GM18951 (cell line): ENCODE measurements at regions not wholly inside any gene's neighbourhood (a gene's known extent, or its start where the extent isn't known, plus 50 kb on each side); places are given as distances from the start of the nearest gene placed in this dataset.
"Not testable (repeated sequence)": the region's sequence is repeated elsewhere in the genome, so short reads cannot be mapped to it uniquely, and the experiment has no call there.

ENCODE experiments used
- POLR2A ChIP-seq: IDR thresholded peaks from 4 replicates; pipeline ENCODE4 v1.6.1; 2011; ENCODE audit warnings: mild to moderate bottlenecking; ENCODE audit not compliant: insufficient read length, insufficient read depth; ENCODE audit errors: extremely low read depth
- in situ Hi-C: fragments of 300-500 bp; cut with MboI; formaldehyde crosslinking; loops from one replicate; pipeline ENCODE4 v1.12.0; 2022; ENCODE audit warnings: low sequenced_read_pairs, mixed read lengths, inconsistent platforms; ENCODE audit not compliant: unreplicated experiment

DNA sequence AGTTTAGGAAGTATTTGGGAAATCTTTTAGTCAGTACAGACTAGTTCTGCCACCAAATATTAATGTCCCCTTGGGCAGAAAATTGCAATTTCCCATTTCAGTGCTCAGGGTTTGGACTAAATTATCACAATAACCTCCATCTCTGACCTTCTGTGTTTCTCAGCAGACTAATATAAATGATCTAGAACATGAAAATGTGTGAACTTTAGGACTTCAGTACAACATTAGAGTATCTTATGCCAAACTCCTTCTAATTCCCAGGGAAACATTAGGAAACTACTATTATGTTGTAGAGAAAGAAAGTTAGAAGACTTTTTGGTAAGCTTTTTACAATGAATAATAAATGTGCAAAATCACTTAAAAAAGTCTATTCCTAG lies 1087.6 kb upstream of the CITED2 start:
- no peak for TF ChIP-seq POLR2A
- in situ Hi-C loops: no loop called here

DNA sequence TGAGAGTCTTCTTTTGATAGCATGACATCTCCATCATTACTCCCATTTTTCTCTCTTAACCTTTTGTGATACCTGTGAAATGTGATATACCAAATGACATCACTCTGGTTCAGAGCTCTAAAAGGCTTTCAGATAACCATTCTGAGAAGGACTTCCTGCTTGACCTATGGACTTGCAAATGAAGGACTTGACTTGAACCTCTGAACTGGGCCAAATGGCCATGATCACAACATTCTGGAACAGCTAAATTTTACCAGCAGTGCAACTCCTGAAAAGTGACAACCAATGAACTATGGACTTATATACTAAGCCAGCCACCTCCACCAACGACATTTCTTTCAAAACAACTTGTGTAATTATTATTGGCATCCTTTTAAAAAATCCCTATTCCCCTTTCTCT lies 1085.8 kb upstream of the CITED2 start:
- no peak for TF ChIP-seq POLR2A
- in situ Hi-C loops: no loop called here

DNA sequence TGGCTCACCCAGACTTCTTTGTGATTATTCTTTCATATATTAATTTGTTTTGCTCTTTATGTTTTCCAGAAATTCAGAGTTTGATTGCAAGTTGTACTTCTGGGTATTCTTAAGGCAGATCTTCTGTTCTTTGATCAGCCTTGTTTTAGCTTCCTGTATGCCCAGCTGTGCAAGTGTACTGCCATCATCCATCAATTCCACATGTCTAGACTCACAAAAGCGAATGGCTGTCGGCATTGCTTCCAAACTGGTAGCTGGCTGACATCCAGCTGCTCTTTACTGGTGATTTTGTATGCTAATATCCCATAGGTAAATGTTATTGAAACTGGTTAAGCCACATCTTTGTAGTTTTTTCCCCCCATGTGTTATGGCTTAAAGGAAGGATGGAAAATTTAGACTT lies 1084.8 kb upstream of the CITED2 start:
- in situ Hi-C loops: no loop called here
- no peak for TF ChIP-seq POLR2A

DNA sequence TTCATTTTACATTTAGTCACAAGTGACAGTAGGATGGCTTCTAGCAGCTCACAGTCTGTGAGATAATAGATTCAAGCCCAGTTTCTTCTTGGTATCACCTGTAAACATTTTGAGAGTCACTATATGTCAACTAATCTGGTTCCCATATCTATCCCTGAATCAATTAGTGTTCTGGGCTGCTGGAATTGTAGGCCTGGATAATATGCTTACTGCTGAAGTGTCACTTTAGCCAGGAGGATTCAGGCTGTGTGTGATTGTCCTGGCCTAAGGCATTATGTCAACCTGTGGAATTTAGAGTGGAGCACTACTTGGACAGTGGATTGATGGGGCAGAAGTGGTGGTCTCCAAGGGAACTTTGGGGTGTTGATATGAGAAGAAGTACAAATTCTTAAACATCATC lies 1071.8 kb upstream of the CITED2 start:
- TF ChIP-seq POLR2A: no peak
- in situ Hi-C loops: no loop called here

DNA sequence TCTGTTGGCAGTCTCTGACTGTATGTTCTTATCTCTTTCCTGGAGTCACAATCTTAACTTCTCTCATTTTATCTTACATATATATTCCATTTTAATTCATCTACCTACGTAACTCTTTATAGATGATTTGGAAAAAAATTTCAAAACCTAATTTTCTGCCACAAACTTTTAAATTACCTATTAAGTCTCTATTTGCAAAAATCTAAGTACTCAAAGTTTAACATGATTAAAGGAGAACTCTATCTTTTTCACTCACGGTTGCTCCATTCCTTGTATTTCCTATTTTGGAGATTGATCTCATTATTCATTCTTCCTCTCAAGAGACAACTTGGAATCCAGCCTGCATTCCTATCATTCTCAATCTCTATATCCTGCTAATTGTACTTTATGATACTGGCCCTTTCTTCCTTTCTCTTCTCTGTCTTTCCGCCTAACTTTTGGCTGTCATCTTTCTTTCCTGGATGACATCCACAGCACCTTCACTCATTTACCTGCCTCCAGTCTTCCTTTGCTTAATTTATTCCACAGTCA lies 1071.1 kb upstream of the CITED2 start:
- no peak for TF ChIP-seq POLR2A
- in situ Hi-C loops: no loop called here

DNA sequence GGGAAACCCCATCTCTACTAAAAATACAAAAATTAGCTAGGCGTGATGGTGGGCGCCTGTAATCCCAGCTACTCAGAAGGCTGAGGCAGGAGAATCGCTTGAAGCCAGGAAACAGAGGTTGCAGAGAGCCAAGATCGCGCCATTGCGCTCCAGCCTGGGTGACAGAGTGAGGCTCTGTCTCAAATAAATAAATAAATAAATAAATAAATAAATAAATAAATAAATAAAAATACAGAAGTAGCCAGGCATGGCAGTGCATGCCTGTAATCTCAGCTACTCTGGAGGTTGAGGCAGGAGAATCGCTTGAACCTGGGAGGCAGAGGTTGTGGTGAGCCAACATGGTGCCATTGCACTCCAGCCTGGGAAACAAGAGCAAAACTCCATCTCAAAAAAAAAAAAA lies 1068.7 kb upstream of the CITED2 start:
- in situ Hi-C loops: not testable (repeated sequence)

DNA sequence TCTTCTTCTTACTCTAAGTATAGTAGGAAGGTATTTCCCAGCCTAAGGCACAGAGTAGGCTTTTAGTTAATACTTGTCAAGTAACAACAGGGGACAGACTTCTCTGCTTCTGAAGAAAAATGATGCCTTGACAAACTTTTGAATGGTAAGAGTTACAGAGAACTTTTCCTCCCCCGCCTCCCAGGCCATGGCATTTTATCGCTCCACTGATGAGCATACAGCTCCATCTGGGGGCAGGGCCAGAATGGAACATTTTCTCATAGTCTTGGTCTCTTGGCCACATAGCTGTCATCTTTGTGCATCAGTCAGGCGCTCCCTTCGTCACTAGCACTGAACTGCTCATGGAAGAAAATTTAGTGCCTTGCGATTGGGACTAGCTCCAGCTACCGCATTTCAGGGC lies 1066.8 kb upstream of the CITED2 start:
- in situ Hi-C loops: no loop called here

DNA sequence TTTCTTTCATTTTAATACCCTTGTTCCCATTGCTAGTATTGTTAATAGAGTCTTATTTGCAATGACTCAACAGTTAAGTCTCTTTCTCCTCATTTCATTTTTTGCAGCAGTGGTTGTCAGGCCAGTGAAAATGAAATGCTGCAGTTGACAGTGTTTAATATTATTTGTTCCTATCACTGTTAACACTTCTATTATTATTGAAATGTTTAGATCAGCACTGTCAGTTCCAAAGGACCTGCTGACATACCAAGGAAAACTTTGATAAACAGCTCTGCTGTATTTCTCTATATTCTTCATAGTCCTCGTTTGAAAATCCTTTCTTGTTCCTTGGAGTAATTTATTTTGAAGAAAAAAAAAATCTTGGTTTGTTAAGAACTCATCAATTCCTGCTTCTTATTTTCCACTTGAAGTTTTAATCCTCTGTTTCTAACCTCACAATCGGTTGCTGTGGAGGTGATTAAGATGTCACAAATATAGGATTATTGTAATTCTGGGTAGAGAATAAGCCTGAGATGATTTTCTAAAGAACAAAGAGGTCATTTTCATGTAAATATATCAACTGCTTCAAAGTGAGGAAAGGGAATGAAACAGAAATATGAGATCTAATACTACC lies 1065.9 kb upstream of the CITED2 start:
- in situ Hi-C loops: no loop called here
- no peak for TF ChIP-seq POLR2A

More for the DNA sequence above, 1066.8 kb upstream of the CITED2 start:
- TF ChIP-seq POLR2A: no peak

DNA sequence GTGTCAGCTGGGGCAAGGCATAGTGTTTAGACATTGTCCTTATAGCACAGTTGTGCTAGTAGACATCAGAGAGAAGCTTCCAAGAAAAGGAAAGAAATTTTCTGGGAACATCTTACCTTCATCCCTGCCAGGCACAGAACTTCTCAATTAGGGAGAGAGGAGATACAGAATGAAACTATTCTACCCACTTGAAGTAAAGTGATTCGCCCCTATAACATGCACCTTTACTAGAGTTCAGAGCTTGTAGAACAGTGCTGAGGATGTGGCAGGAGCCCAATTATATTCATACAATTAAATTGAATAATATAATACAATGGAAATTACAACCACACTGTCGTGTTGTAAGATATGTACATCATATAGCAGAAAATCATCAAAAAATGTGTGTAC lies 1063.9 kb upstream of the CITED2 start:
- in situ Hi-C loops: no loop called here

DNA sequence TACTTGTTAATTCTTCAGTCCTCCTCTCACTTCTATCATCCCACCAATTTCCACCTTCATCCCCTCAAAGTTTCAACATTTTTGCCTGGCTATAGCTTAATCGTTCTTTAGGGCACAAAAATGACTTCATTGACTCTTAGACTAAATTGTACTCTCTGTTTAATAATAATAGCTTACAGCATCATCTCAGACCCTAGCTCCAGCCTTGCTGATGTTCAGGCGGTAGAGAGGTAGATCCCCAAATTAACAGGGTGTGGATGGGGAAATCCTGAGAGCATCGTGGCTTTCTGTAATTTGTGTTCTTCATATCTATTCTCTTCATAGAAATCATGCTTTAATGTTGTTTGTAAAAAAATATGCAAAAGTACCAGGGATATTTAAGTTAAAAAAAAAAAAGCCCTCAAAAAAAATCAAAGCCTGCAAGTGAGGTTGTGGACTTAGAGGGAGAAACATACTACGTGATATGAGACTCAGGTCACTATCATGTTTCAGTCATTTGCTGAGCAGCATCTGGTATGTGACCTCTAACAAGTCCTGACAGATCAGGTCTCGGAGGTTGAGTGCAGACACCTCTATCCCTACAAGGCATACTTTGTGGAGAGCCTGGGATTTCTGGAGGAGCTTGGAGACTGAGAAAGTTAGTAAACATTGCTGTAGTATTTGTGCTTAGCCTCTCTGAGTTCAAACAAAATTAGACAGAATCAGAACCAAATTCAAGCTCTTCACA lies 1063.3 kb upstream of the CITED2 start:
- TF ChIP-seq POLR2A: no peak
- in situ Hi-C loops: no loop called here

More for the DNA sequence above, 1063.9 kb upstream of the CITED2 start:
- no peak for TF ChIP-seq POLR2A

DNA sequence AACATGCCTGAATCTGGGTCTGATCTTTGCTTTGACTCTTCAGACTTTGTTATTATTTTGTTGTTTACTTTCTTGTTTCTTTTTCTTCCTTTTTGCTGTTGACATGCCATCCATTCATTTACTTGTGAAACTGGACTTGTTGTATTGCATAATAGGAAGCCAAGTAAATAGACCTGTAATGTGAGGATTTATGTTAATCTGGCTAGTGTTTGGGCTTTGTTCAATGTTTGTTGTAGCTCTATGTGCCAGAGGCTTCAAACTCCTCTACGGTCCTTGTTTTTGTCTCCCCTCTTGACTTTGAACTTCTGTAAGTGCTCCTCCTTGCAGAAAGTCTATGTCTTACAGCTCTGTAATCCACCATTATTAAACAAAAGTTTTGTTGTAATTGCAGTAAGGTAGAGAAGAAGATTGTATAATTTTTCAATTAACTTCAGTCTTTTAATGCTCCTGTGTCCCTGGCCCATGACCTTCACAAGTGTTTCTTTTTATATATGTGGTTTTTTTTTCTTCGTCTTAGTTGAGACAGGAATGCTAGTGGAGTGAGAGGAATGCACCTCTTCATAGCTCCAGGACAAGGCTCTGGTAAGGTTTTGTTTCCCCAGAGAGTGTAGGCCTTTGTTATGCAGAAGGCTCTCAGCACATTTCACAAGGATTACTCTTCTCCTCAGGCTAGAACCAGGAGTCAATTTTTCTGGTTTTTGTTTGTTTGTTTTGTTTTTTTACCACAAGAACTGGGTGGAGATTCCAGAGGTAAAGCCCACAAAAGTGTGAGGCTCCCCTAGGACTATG lies 1061.8 kb upstream of the CITED2 start:
- TF ChIP-seq POLR2A: no peak
- in situ Hi-C loops: no loop called here

DNA sequence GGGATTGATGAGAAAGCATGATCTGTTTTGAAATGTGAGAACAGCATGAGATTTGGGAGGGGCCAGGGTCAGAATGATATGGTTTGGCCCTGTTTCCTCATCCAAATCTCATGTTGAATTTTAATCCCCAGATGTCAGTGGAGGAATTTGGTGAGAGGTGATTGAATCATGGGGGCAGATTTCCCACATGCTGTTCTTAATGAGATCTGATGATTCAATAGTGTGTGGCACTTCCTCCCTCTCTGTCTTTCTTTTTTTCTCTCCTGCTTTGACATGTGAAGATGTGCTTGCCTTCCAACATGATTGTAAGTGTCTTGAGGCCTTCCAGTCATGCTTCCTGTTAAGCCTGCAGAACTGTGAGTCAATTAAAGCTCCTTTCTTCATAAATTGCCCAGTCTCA lies 1060.3 kb upstream of the CITED2 start:
- no peak for TF ChIP-seq POLR2A
- in situ Hi-C loops: no loop called here

DNA sequence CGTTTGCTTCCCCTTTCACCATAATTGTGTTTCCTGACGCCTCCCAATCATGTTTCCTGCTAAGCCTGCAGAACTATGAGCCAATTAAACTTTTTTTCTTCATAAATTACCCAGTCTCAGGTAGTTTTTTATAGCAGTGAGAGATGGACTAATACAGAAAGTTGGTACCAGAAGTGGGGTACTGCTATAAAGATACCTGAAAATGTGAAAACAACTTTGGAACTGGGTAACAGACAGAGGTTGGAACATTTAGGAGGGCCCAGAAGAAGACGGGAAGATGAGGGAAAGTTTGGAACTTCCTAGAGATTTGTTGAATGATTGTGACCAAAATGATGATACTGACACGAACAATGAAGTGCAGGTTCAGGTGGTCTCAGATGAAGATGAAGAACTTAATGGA lies 1058.6 kb upstream of the CITED2 start:
- no peak for TF ChIP-seq POLR2A
- in situ Hi-C loops: no loop called here

DNA sequence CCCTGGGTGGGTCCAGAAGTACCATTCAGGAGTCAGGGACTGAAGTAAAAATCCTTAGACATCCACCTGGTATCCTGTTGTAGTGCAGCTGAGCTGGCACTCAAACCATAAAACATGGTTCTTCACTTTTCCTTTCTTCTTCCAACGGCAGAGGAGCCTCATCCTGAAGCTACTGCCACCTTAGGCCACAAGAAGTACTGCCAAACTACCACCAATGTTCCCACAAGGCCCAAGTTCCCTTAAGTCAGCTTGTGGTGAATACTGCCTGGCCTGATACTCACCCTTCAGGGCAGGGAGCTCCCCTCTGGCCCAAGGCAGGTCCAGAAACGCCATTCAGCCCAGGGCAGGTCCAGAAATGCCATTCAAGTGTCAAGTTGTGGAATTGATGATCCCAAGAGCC lies 1053.4 kb upstream of the CITED2 start:
- in situ Hi-C loops: no loop called here

More for the DNA sequence above, 1053.4 kb upstream of the CITED2 start:
- no peak for TF ChIP-seq POLR2A
